Fibroblast of skin of abdomen (primary cell): ENCODE measurements at regions not wholly inside any gene's neighbourhood (a gene's known extent, or its start where the extent isn't known, plus 50 kb on each side); places are given as distances from the start of the nearest gene placed in this dataset.

Experiments used
- DNase-seq: peaks from one replicate; pipeline ENCODE4 v3.0.0-alpha.2; 2013

- no peak for DNase-seq
These were observed 154.6 kb upstream of the PRR20A start for GRCh38 chr13:56986121-56986520.

- DNase-seq, result no peak
These were observed 152.2 kb upstream of the PRR20A start for GRCh38 chr13:56988543-56988942.

- DNase-seq, result no peak
These were observed 137.0 kb upstream of the PRR20A start for GRCh38 chr13:57003682-57004081.

- DNase-seq, result no peak
These were observed 123.4 kb upstream of the PRR20A start for GRCh38 chr13:57017357-57017756.

GRCh38 chr13:57018915-57019314 is 121.8 kb upstream of the PRR20A start:
- DNase-seq, result no peak

GRCh38 chr13:57030671-57031070 is 110.0 kb upstream of the PRR20A start:
- DNase-seq, result no peak

GRCh38 chr13:57036290-57036689 is 104.4 kb upstream of the PRR20A start:
- no peak for DNase-seq

GRCh38 chr13:57044910-57045309 is 95.8 kb upstream of the PRR20A start:
- no peak for DNase-seq

- no peak for DNase-seq
These were observed 94.7 kb upstream of the PRR20A start for GRCh38 chr13:57045826-57046546.

GRCh38 chr13:57056601-57057180 is 84.0 kb upstream of the PRR20A start:
- DNase-seq, result no peak

- no peak for DNase-seq
These were observed 77.7 kb upstream of the PRR20A start for GRCh38 chr13:57063007-57063406.

GRCh38 chr13:57073983-57074382 is 66.7 kb upstream of the PRR20A start:
- no peak for DNase-seq

- DNase-seq, result no peak
These were observed 65.1 kb upstream of the PRR20A start for GRCh38 chr13:57075588-57075987.

GRCh38 chr13:57087006-57087405 is 53.7 kb upstream of the PRR20A start:
- DNase-seq, result no peak
